Peyer's patch (tissue), 4 donors: ENCODE measurements at regions not wholly inside any gene's neighbourhood (a gene's known extent, or its start where the extent isn't known, plus 50 kb on each side); places are given as distances from the start of the nearest gene placed in this dataset.
"Not testable (repeated sequence)": the region's sequence is repeated elsewhere in the genome, so short reads cannot be mapped to it uniquely, and the experiment has no call there.

Experiments used
- DNase-seq, 3 donors: peaks; one replicate each; pipeline ENCODE4 v3.0.0-alpha.2; 2017 to 2019
- H3K27ac ChIP-seq, 4 donors: fragments of 200-600 bp; sonication (generic); one replicate each; pipeline ENCODE4 v1.5.1; 2016 to 2019
- H3K27me3 ChIP-seq, 2 donors: fragments of 200-600 bp; sonication (generic); one replicate each; pipeline ENCODE4 v1.5.1; 2019
- H3K36me3 ChIP-seq, 3 donors: fragments of 200-600 bp; sonication (generic); one replicate each; pipeline ENCODE4 v1.5.1; 2016 to 2019
- H3K4me1 ChIP-seq, 4 donors: fragments of 200-600 bp; sonication (generic); one replicate each; pipeline ENCODE4 v1.5.1; 2016 to 2019
- H3K4me3 ChIP-seq, 4 donors: fragments of 200-600 bp; sonication (generic); 1 replicate in 3 of 4; 2 replicates in 1 of 4; pipeline ENCODE4 v1.5.1; 2016 to 2019; ENCODE audit warnings: mild to moderate bottlenecking in 1 of 4
- H3K9me3 ChIP-seq, 4 donors: fragments of 200-600 bp; sonication (generic); one replicate each; pipeline ENCODE4 v1.5.1; 2016 to 2019; ENCODE audit warnings: mild to moderate bottlenecking in 1 of 4
- POLR2A ChIP-seq, 2 donors: fragments of 450-650 bp; IDR thresholded peaks; one replicate each; pipeline ENCODE4 v1.5.1; 2017; ENCODE audit warnings: antibody characterized with exemption in 2 of 2, mild to moderate bottlenecking in 2 of 2, moderate library complexity in 2 of 2
- TF ChIP-seq, protein P1 (sequence below), 6 experiments: fragments of 450-650 bp in 4 of 6; fragments of 200-600 bp in 2 of 6; sonication (generic) in 1 of 6; IDR thresholded peaks; one replicate each; pipeline ENCODE4 v1.5.1; 2017 to 2019; ENCODE audit warnings: antibody characterized with exemption in 6 of 6, mild to moderate bottlenecking in 3 of 6, moderate library complexity in 1 of 6

DNA sequence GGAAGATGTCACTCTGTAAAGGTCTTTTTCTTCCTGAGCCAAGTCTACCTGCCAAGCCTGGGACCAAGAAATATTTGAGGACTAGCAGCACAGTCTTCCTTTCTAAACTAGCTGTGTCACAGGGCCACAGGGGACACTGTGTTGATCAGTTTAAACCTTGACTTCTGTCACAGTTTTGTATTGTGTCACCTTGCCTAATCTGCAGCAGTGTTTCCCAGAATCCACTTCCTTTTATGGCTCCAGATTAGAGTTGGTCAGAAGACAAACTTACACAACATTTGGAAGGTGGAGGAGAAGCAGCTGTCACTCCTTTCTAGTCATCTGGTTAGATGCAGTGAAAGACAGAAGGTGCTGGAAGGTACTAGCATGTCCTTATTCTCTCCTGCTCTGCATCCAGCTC, 143.1 kb upstream of the BCOR start:
- Histone ChIP-seq H3K27ac (no peak overlapping the region), H3K36me3 (no peaks in the 10 kb centered on the region), H3K27me3 (no peaks in the 10 kb centered on the region), H3K4me3 (no peak overlapping the region), H3K4me1 (no peaks in the 10 kb centered on the region), H3K9me3 (no peaks in the 10 kb centered on the region)
- no peak for DNase-seq
- TF ChIP-seq, protein P1, sequence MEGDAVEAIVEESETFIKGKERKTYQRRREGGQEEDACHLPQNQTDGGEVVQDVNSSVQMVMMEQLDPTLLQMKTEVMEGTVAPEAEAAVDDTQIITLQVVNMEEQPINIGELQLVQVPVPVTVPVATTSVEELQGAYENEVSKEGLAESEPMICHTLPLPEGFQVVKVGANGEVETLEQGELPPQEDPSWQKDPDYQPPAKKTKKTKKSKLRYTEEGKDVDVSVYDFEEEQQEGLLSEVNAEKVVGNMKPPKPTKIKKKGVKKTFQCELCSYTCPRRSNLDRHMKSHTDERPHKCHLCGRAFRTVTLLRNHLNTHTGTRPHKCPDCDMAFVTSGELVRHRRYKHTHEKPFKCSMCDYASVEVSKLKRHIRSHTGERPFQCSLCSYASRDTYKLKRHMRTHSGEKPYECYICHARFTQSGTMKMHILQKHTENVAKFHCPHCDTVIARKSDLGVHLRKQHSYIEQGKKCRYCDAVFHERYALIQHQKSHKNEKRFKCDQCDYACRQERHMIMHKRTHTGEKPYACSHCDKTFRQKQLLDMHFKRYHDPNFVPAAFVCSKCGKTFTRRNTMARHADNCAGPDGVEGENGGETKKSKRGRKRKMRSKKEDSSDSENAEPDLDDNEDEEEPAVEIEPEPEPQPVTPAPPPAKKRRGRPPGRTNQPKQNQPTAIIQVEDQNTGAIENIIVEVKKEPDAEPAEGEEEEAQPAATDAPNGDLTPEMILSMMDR (IDR thresholded peaks at IDR 0.05) = no peak
- TF ChIP-seq POLR2A (IDR thresholded peaks at IDR 0.05) = no peak

DNA sequence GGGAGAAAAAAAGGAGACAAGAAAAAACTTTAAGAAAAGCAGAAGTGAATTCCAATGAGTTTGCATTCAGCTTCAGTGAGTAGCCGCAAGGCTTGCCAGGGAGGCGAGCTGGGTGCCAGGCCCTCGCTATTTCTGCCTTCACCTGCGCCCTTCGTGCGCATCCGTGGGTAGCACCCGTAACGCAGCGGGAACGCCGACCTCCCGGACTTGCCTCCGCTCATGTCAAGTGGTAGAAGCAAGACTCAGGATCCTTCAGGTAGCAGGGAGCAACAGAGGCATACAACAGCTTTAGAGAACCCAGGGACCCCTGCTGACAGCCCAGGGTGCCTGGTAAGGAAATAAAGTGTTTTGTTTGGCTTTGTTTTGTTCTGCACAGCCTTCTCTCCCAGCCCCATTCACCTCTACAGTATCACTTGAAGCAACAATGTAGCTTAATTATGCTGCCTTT, 140.0 kb upstream of the BCOR start:
- no peaks in the 10 kb centered on the region for H3K36me3 ChIP-seq
- H3K4me1 ChIP-seq = no peaks in the 10 kb centered on the region
- no peaks in the 10 kb centered on the region for H3K27me3 ChIP-seq
- H3K27ac ChIP-seq = no peak overlapping the region
- TF ChIP-seq, protein P1 (IDR thresholded peaks at IDR 0.05) = no peak
- TF ChIP-seq POLR2A (IDR thresholded peaks at IDR 0.05) = no peak
- no peak overlapping the region for H3K4me3 ChIP-seq
- no peak for DNase-seq
- no peaks in the 10 kb centered on the region for H3K9me3 ChIP-seq

DNA sequence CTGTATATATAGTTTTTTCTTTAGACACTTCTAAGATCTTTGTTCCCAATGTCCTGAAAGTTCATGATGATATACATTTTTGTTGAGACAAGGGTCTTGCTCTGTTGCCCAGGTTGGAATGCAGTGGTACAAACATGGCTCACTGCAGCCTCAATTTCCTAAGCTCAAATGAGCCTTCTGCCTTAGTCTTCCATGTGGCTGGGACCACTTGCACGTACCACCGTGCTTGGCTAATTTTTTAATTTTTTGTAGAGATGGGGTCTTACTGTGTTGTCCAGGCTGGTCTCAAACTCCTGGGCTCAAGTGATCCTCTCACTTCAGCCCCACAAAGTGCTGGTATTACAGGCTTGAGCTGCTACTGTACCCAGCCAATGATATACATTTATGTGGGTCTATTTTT, 132.9 kb upstream of the BCOR start:
- H3K4me1 ChIP-seq = no peaks in the 10 kb centered on the region
- no peaks in the 10 kb centered on the region for H3K27me3 ChIP-seq
- H3K9me3 ChIP-seq = no peaks in the 10 kb centered on the region
- no peak for DNase-seq
- no peak overlapping the region for H3K4me3 ChIP-seq
- no peaks in the 10 kb centered on the region for H3K36me3 ChIP-seq
- no peak for TF ChIP-seq POLR2A (IDR thresholded peaks at IDR 0.05)
- TF ChIP-seq, protein P1 (IDR thresholded peaks at IDR 0.05) = no peak
- H3K27ac ChIP-seq = no peak overlapping the region

DNA sequence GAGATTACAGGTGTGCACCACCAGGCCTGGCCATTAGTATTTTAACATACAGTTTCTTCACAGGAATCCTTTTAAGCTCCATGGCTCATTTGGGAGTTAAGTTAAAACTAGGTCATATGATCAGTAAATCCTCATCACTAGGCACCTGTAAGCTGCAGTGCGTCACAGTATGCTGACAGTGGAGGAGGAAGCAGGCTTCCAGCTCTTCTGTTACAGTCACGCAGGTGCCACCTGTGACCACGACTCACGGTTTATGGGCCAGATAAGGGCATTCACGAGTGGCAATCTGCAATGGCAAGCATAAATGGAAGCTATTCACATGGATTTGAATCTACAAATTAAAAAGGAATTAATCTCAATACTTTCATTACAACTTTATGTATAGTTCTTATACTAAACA, 129.4 kb upstream of the BCOR start:
- H3K27me3 ChIP-seq = no peaks in the 10 kb centered on the region
- no peaks in the 10 kb centered on the region for H3K4me1 ChIP-seq
- DNase-seq = no peak
- H3K36me3 ChIP-seq = no peaks in the 10 kb centered on the region
- H3K4me3 ChIP-seq = no peak overlapping the region
- peaks cover 0 to 2% (median 0%) of the 10 kb centered on the region in 4 donors for H3K9me3 ChIP-seq
- H3K27ac ChIP-seq = no peak overlapping the region
- TF ChIP-seq, protein P1 (IDR thresholded peaks at IDR 0.05) = no peak
- TF ChIP-seq POLR2A (IDR thresholded peaks at IDR 0.05) = no peak

DNA sequence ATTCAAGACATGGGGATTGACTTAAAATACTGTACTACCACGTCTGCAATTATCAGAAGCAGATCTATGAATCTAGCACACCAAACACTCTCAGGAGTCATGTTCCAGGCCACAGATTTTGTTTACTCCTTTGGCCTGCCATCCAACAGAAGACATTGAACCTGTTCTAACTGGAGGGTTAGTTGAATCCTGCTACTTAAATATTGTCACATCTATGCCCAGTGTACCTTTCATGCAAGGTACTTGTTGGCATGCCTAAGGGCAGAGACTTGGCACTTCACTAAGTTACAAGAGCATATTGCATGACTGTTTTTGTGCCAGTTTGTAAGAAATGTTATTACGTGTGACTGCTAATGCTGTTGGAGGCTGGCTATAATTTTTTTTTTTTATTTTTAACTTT, 126.9 kb upstream of the BCOR start:
- no peak for TF ChIP-seq POLR2A (IDR thresholded peaks at IDR 0.05)
- TF ChIP-seq, protein P1 (IDR thresholded peaks at IDR 0.05) = no peak
- Histone ChIP-seq H3K27ac (no peak overlapping the region), H3K27me3 (no peaks in the 10 kb centered on the region), H3K4me1 (no peaks in the 10 kb centered on the region), H3K36me3 (no peaks in the 10 kb centered on the region), H3K9me3 (peaks cover 0 to 3% (median 0%) of the 10 kb centered on the region in 4 donors), H3K4me3 (no peak overlapping the region)
- DNase-seq = no peak

DNA sequence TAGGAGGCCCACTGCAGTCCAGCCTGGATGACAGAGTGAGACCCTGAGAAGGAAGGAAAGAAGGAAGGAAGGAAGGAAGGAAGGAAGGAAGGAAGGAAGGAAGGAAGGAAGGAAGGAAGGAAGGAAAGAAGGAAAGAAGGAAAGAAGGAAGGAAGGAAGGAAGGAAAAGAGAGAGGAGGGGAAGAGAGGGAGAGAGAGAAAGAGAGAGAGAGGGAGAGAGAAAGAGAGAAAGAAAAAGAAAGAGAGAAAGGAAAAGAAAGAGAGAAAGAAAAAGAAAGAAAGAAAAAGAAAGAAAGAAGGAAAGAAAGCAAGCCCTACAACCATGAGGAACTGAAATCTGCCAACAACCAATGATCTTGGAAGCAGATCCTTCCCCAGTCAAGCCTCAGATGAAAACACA, 124.9 kb upstream of the BCOR start:
- not testable (repeated sequence) for H3K4me1 ChIP-seq, H3K4me3 ChIP-seq, H3K27ac ChIP-seq, DNase-seq, H3K36me3 ChIP-seq, H3K27me3 ChIP-seq, H3K9me3 ChIP-seq
